Type B pancreatic cell (in vitro differentiated cells): ENCODE measurements at regions not wholly inside any gene's neighbourhood (a gene's known extent, or its start where the extent isn't known, plus 50 kb on each side); places are given as distances from the start of the nearest gene placed in this dataset.
"Not testable (repeated sequence)": the region's sequence is repeated elsewhere in the genome, so short reads cannot be mapped to it uniquely, and the experiment has no call there.

ENCODE experiments used
- DNase-seq: peaks from one replicate; pipeline ENCODE4 v3.0.0; 2021; ENCODE audit warnings: mixed read lengths; ENCODE audit not compliant: unreplicated experiment; ENCODE audit errors: extremely low spot score
- H3K27ac Mint-ChIP-seq: 2 replicates; pipeline ENCODE4 v1.8.0; 2021; ENCODE audit warnings: mild to moderate bottlenecking, mixed read lengths
- H3K27me3 Mint-ChIP-seq: 2 replicates; pipeline ENCODE4 v1.8.0; 2021; ENCODE audit warnings: mixed read lengths
- H3K36me3 Mint-ChIP-seq: 2 replicates; pipeline ENCODE4 v1.8.0; 2021; ENCODE audit warnings: mixed read lengths
- H3K4me1 Mint-ChIP-seq: one replicate; pipeline ENCODE4 v1.8.0; 2021; ENCODE audit warnings: mixed read lengths; ENCODE audit not compliant: unreplicated experiment
- H3K4me3 Mint-ChIP-seq: 2 replicates; pipeline ENCODE4 v1.8.0; 2021; ENCODE audit warnings: mild to moderate bottlenecking, mixed read lengths
- H3K9me3 Mint-ChIP-seq: 2 replicates; pipeline ENCODE4 v1.8.0; 2021; ENCODE audit warnings: mixed read lengths
- CTCF ChIP-seq: fragments of 200-600 bp; sonication (generic); conservative IDR thresholded peaks from 2 replicates; pipeline ENCODE4 v1.5.0; 2021; ENCODE audit warnings: antibody characterized with exemption, mild to moderate bottlenecking

- H3K4me1 Mint-ChIP-seq: no peaks in the 10 kb centered on the region
- no peak for DNase-seq
- no peak overlapping the region for H3K27ac Mint-ChIP-seq
- no peak overlapping the region for H3K4me3 Mint-ChIP-seq
- no peaks in the 10 kb centered on the region for H3K27me3 Mint-ChIP-seq
- no peak for TF ChIP-seq CTCF
- H3K9me3 Mint-ChIP-seq: no peaks in the 10 kb centered on the region
- no peaks in the 10 kb centered on the region for H3K36me3 Mint-ChIP-seq
Observed at GRCh38 chr7:53238021-53238605, 202.7 kb downstream of the POM121L12 start.

- H3K4me3 Mint-ChIP-seq, H3K27me3 Mint-ChIP-seq, H3K4me1 Mint-ChIP-seq, H3K9me3 Mint-ChIP-seq, H3K27ac Mint-ChIP-seq, H3K36me3 Mint-ChIP-seq, DNase-seq: not testable (repeated sequence)
Observed at GRCh38 chr7:53239151-53239550, 203.7 kb downstream of the POM121L12 start.

- no peak for DNase-seq
- no peak overlapping the region for H3K27ac Mint-ChIP-seq
- no peak for TF ChIP-seq CTCF
- H3K4me3 Mint-ChIP-seq: no peak overlapping the region
- H3K27me3 Mint-ChIP-seq: no peaks in the 10 kb centered on the region
- H3K36me3 Mint-ChIP-seq: no peaks in the 10 kb centered on the region
- H3K4me1 Mint-ChIP-seq: no peaks in the 10 kb centered on the region
- H3K9me3 Mint-ChIP-seq: no peaks in the 10 kb centered on the region
Observed at GRCh38 chr7:53245721-53246120, 210.3 kb downstream of the POM121L12 start.

GRCh38 chr7:53246957-53247356, 211.5 kb downstream of the POM121L12 start:
- H3K9me3 Mint-ChIP-seq: no peaks in the 10 kb centered on the region
- no peak for DNase-seq
- no peak for TF ChIP-seq CTCF
- H3K27me3 Mint-ChIP-seq: no peaks in the 10 kb centered on the region
- H3K4me3 Mint-ChIP-seq: no peak overlapping the region
- H3K36me3 Mint-ChIP-seq: no peaks in the 10 kb centered on the region
- H3K4me1 Mint-ChIP-seq: no peaks in the 10 kb centered on the region
- no peak overlapping the region for H3K27ac Mint-ChIP-seq

- no peak for TF ChIP-seq CTCF
- no peak overlapping the region for H3K4me3 Mint-ChIP-seq
- H3K27me3 Mint-ChIP-seq: no peaks in the 10 kb centered on the region
- no peaks in the 10 kb centered on the region for H3K36me3 Mint-ChIP-seq
- H3K27ac Mint-ChIP-seq: no peak overlapping the region
- no peaks in the 10 kb centered on the region for H3K4me1 Mint-ChIP-seq
- H3K9me3 Mint-ChIP-seq: no peaks in the 10 kb centered on the region
- no peak for DNase-seq
Observed at GRCh38 chr7:53252539-53252938, 217.1 kb downstream of the POM121L12 start.

GRCh38 chr7:53272081-53272480, 236.6 kb downstream of the POM121L12 start:
- Mint-ChIP-seq H3K9me3 (no peaks in the 10 kb centered on the region), H3K4me3 (no peak overlapping the region), H3K27me3 (no peaks in the 10 kb centered on the region), H3K36me3 (no peaks in the 10 kb centered on the region), H3K4me1 (no peaks in the 10 kb centered on the region), H3K27ac (no peak overlapping the region)
- no peak for TF ChIP-seq CTCF
- no peak for DNase-seq
